ENCODE measurements at regions not wholly inside any gene's neighbourhood (a gene's known extent, or its start where the extent isn't known, plus 50 kb on each side); places are given as distances from the start of the nearest gene placed in this dataset.

DNA sequence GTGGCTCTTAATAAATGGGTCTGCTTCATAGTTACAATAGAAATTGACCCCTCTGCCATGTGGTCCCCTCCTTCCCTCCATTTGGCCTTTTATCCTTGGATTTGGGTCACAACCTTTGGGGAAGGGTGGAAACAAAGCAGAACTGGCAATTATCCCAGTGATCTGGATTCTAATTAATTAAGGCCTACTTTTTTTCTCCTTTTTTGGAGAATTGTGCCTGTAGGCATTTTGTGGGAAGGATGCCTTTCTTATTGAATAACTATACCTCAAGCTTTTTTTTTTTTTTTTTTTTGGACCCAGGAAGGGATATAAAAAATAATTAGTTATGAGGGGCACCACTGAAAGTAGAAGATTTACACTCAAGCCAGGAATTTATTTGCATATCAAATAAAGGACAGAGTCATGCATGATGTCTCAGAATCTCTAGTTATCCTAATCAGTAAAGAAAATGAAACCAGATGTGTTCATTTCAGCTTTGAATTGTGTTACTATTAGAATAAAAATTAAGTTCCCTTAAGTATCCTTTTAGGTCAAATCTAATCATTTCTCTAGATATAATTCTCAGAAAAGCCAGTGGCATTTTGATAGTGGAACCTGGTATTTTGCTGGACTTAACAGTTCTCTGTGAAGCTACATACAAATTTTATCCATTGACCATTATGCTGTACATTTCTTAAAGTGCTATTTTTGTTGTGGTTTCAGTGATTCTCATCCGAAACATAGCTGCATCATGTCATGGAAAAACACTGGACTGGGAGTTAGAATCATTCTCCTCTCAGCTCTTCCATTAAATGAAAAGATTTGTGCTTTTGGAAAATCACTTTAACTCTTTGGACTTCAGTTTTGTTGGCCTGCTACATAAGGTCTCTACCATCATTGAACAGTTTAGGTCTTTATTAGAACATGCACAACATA lies 129.3 kb downstream of the KCNRG start:
- Mint-ChIP-seq H3K27ac (ENCODE audit: low read depth, unreplicated experiment) (no peak overlapping the region), H3K36me3 (ENCODE audit: insufficient read depth, unreplicated experiment) (no peaks in the 10 kb centered on the region), H3K4me1 (ENCODE audit: insufficient read depth, unreplicated experiment) (peaks cover 4% of the 10 kb centered on the region), H3K27me3 (ENCODE audit: insufficient read depth, unreplicated experiment) (no peaks in the 10 kb centered on the region), H3K9me3 (ENCODE audit: unreplicated experiment) (no peaks in the 10 kb centered on the region), H3K4me3 (ENCODE audit: unreplicated experiment) (no peak overlapping the region)
- POLR2A ChIA-PET, result interaction anchor here (0.6 kb wide), 1 partner anchor 222 kb away, joined by 4 read pairs; no protein-coding TSS in a partner anchor
- no TSS peak for BruUV-seq (replicated peaks)
- TF ChIP-seq, protein P1, sequence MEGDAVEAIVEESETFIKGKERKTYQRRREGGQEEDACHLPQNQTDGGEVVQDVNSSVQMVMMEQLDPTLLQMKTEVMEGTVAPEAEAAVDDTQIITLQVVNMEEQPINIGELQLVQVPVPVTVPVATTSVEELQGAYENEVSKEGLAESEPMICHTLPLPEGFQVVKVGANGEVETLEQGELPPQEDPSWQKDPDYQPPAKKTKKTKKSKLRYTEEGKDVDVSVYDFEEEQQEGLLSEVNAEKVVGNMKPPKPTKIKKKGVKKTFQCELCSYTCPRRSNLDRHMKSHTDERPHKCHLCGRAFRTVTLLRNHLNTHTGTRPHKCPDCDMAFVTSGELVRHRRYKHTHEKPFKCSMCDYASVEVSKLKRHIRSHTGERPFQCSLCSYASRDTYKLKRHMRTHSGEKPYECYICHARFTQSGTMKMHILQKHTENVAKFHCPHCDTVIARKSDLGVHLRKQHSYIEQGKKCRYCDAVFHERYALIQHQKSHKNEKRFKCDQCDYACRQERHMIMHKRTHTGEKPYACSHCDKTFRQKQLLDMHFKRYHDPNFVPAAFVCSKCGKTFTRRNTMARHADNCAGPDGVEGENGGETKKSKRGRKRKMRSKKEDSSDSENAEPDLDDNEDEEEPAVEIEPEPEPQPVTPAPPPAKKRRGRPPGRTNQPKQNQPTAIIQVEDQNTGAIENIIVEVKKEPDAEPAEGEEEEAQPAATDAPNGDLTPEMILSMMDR (IDR thresholded peaks at IDR 0.05; ENCODE audit: unreplicated experiment), result no peak
- intact Hi-C loops (cut with micrococcal nuclease), result no loop called here
- DNase-seq (ENCODE audit: unreplicated experiment), result no peak
- CTCF ChIA-PET, result no interaction called here

DNA sequence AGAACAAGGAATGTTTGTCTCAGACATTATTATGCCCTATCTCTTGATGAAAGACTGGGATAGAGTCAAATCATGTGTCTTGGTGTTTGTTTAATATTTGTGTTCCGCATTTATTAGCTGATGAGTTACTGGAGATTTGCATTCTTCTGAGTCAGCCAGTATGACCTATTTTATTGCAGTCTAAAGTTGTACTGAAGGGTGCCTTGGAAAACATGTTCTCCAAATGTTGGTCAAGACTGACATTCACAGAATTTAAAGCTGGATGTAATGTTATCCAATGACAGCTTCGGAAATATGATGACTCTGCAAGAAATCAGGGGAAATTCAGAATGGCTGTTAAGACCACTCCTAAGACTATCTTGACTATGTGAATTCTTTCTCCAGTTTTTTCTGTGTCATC lies 134.0 kb downstream of the KCNRG start:
- POLR2A ChIA-PET, result interaction anchor here (0.5 to 1.5 kb wide), 6 partner anchors 23 to 313 kb away, joined by 3 to 7 read pairs (median 4); no protein-coding TSS in a partner anchor

DNA sequence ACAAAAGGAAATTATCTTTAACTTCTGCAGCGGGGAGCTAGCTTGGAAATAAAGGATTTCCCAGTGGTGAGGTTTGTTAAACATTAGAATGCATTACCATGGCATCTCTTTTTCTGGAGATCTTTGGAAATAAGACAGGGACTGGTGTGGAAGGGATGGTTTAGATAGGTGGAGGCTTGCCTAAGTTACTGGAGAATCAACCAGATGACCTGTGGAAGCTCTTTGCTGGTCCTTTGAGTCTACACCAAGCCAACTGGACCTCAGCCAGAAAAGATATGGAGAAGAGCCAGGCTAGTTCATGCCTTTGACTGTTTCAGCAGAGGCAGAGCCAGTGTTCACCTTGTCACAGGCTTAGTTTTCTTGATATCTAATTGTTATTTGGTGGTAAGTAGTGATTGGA lies 134.7 kb downstream of the KCNRG start:
- Mint-ChIP-seq H3K27ac (ENCODE audit: low read depth, unreplicated experiment) (no peak overlapping the region), H3K4me3 (ENCODE audit: unreplicated experiment) (no peak overlapping the region), H3K27me3 (ENCODE audit: insufficient read depth, unreplicated experiment) (no peaks in the 10 kb centered on the region), H3K36me3 (ENCODE audit: insufficient read depth, unreplicated experiment) (no peaks in the 10 kb centered on the region), H3K9me3 (ENCODE audit: unreplicated experiment) (no peaks in the 10 kb centered on the region), H3K4me1 (ENCODE audit: insufficient read depth, unreplicated experiment) (peaks cover 13% of the 10 kb centered on the region)
- DNase-seq (ENCODE audit: unreplicated experiment), result peak; percentile 33
- ChIA-PET POLR2A (interaction anchor here (0.9 to 1.5 kb wide), 3 partner anchors 24 to 30 kb away, joined by 4 to 7 read pairs (median 6); no protein-coding TSS in a partner anchor), CTCF (interaction anchor here (0.8 kb wide), 2 partner anchors 12 to 173 kb away, joined by 3 to 6 read pairs; no protein-coding TSS in a partner anchor)
- TF ChIP-seq, protein P1 (IDR thresholded peaks at IDR 0.05; ENCODE audit: unreplicated experiment), result no peak
- intact Hi-C loops (cut with micrococcal nuclease), result no loop called here
- BruUV-seq (replicated peaks), result no TSS peak

More for the DNA sequence above, 134.0 kb downstream of the KCNRG start:
- no peak overlapping the region for H3K27ac Mint-ChIP-seq (ENCODE audit: low read depth, unreplicated experiment)
- H3K4me3 Mint-ChIP-seq (ENCODE audit: unreplicated experiment), result no peak overlapping the region
- CTCF ChIA-PET, result interaction anchor here (0.8 kb wide), 2 partner anchors 11 to 173 kb away, joined by 3 to 6 read pairs; no protein-coding TSS in a partner anchor
- no peaks in the 10 kb centered on the region for H3K36me3 Mint-ChIP-seq (ENCODE audit: insufficient read depth, unreplicated experiment)
- intact Hi-C loops (cut with micrococcal nuclease), result no loop called here
- no peaks in the 10 kb centered on the region for H3K9me3 Mint-ChIP-seq (ENCODE audit: unreplicated experiment)
- BruUV-seq (replicated peaks), result no TSS peak
- peaks cover 13% of the 10 kb centered on the region for H3K4me1 Mint-ChIP-seq (ENCODE audit: insufficient read depth, unreplicated experiment)
- DNase-seq (ENCODE audit: unreplicated experiment), result no peak
- TF ChIP-seq, protein P1 (IDR thresholded peaks at IDR 0.05; ENCODE audit: unreplicated experiment), result no peak
- H3K27me3 Mint-ChIP-seq (ENCODE audit: insufficient read depth, unreplicated experiment), result no peaks in the 10 kb centered on the region

DNA sequence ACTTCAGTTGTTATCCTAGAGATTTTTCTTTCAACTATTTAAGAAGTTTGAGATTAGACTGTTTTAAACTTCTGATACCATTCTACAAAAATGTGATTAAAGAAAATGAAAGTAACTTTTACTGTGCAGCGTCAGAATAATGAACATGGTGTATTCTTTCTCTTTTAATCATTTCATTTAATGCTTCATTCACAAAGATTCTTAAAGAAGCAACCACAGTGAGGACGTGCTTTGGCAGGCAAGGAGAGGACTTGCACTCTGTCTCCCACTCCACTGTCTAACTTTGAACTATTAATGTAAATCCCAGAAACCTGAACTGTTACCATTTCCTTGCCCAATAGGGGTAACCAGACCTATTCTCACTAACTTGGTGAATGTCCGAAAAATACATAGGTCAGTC lies 137.0 kb downstream of the KCNRG start:
- Mint-ChIP-seq H3K9me3 (ENCODE audit: unreplicated experiment) (no peaks in the 10 kb centered on the region), H3K36me3 (ENCODE audit: insufficient read depth, unreplicated experiment) (no peaks in the 10 kb centered on the region), H3K27ac (ENCODE audit: low read depth, unreplicated experiment) (peak overlapping the region; percentile 72), H3K4me3 (ENCODE audit: unreplicated experiment) (peak overlapping the region; percentile 53), H3K27me3 (ENCODE audit: insufficient read depth, unreplicated experiment) (no peaks in the 10 kb centered on the region), H3K4me1 (ENCODE audit: insufficient read depth, unreplicated experiment) (peaks cover 17% of the 10 kb centered on the region)
- ChIA-PET CTCF (no interaction called here), POLR2A (interaction anchor here (2.0 kb wide), 1 partner anchor 27 kb away, joined by 11 read pairs; no protein-coding TSS in a partner anchor)
- TF ChIP-seq, protein P1 (IDR thresholded peaks at IDR 0.05; ENCODE audit: unreplicated experiment), result no peak
- DNase-seq (ENCODE audit: unreplicated experiment), result no peak
- intact Hi-C loops (cut with micrococcal nuclease), result no loop called here
- no TSS peak for BruUV-seq (replicated peaks)
